NCI-H2107 treated with DMSO at 0.1 percent for 48 hours (cell line): ENCODE measurements at regions not wholly inside any gene's neighbourhood (a gene's known extent, or its start where the extent isn't known, plus 50 kb on each side); places are given as distances from the start of the nearest gene placed in this dataset.

Experiments used
- DNase-seq: peaks from one replicate; lab custom pipeline; 2025; ENCODE audit not compliant: unreplicated experiment; lab: John Stamatoyannopoulos, UW

- DNase-seq, result no peak
Observed at GRCh38 chr15:96089405-96090058, 241.0 kb upstream of the NR2F2 start.

DNA sequence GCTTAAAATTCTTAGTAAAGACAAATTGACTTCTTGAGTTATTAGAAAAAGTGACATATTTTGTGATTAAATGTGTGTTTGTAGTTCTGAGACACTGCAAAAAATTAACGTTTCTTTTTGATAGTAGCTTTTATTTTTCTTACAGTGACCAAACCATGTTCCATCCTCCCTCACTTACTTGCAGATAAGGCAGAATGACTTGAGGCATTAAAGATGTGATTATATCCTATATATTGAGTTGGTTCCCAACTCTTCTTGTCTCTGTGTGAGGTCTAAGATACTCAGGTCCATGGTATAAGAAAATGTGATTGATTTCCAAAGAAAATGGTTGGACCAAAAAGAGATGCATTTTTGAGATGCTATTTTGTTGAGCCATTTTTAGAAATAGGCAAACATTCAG is 238.3 kb upstream of the NR2F2 start:
- no peak for DNase-seq

- DNase-seq, result no peak
Observed at GRCh38 chr15:96093063-96093462, 237.4 kb upstream of the NR2F2 start.

GRCh38 chr15:96097661-96098060 is 232.8 kb upstream of the NR2F2 start:
- no peak for DNase-seq

- no peak for DNase-seq
Observed at GRCh38 chr15:96102631-96103030, 227.9 kb upstream of the NR2F2 start.

DNA sequence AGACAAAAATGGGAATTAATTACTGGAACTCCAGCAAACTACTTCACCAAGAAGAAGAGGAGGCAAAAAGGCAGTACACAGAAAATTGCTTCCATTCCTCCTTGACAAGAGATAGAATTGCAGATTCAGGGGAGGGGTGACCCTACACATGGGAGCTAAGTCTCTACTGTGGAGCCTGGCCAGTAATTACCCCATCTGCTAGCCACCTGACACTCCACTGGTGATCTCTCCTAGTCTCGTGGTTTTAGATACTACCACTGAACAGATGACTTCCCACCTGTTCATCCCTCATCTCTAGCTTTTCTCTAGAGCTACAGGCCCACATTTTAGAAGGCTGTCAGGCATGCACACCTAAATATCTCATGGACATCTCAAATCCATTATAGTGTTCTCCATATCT is 224.3 kb upstream of the NR2F2 start:
- DNase-seq, result no peak

GRCh38 chr15:96106628-96107027 is 223.9 kb upstream of the NR2F2 start:
- no peak for DNase-seq

- no peak for DNase-seq
Observed at GRCh38 chr15:96107916-96108315, 222.6 kb upstream of the NR2F2 start.

GRCh38 chr15:96108405-96108804 is 222.1 kb upstream of the NR2F2 start:
- no peak for DNase-seq

DNA sequence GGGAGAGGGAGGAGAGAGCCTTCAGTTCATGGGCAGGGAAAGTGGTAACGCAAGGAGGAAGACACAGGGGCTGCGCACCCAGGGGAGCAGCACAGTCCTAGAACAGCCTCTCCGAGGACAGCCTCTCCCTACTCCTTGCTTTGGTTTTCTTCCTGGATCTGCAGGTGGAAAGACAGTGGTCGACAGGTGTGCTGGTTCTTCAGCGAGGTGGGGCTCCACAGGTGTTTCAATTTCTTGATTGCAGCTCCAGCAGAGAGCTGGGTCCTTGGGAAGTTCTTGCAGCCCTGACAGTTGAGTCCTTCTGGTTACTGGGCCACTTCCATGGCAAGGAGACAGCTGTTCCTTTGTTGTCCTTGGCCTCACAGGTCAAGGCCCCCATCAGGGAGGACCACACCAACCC is 220.7 kb upstream of the NR2F2 start:
- DNase-seq, result no peak

DNA sequence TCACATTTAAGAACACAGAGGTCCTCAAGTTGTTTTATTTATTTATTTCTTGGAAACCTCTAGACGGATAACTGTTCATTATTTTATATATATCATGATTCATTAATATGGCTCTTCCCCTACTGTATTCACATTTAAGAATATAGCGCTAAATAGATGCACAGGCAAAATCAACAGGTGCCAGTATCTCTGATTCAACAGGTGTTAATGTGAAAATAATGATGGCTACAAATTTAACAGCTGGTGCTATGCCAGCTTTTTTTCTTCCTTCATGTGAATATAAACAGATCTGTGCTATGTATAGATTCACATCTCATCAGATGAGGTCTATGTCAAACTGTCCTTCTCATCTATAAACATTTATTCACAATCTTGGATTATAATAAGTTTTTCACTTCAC is 218.5 kb upstream of the NR2F2 start:
- DNase-seq, result no peak

GRCh38 chr15:96115642-96116041 is 214.9 kb upstream of the NR2F2 start:
- DNase-seq, result no peak

GRCh38 chr15:96117270-96117669 is 213.2 kb upstream of the NR2F2 start:
- DNase-seq, result no peak

DNA sequence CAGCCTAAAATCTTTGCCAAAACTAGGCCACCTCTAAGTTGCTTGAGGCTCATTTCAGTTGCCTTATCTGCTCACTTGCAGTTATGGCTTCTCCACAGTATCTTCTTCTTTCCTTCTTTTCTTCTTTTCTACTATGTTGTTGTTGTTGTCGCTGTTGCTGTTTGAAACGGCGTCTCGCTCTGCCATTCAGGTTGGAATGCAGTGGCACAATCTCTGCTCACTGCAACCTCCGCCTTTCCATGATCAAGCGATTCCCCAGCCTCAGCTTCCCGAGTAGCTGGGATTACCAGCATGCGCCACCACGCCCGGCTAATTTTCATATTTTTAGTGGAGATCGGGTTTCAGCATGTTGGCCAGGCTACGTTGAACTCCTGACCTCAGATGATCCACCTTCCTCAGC is 210.8 kb upstream of the NR2F2 start:
- no peak for DNase-seq

DNA sequence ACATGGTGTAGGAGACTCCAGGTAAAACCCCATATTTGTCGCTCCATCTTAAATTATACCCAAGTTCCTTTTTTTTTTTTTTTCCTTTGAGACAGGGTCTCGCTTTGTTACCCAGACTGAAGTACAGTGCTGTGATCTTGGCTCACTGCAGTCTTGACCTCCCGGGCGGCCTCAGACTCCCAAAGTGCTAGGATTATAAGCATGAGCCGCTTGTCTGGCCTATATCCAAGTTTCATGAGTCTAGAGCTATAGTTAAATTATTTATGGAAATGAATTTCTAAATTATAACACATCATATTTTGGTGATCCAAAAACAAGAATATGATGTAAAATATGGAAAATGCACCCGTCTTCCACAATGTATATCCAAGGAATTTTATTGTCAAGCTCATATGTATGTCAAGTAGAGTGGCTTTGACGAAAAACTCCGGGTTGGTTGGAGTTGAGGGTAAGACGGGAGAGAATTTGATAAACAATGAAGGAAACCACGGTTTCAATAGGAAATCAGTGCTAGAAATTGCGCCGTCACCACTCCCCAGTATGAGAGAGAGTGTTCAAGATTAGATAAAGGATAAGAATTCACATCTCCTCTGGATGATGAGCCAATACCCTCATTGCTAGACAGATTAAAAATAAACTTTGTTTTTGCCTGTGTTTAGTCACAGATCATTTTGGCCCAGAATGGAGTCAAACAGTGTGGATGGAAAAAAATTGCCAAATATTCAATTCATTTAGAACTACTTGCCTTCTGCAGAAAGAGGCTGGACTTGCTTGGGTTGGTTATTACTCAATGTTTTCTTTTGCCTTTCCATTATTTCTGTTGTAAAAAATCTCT is 209.2 kb upstream of the NR2F2 start:
- no peak for DNase-seq

DNA sequence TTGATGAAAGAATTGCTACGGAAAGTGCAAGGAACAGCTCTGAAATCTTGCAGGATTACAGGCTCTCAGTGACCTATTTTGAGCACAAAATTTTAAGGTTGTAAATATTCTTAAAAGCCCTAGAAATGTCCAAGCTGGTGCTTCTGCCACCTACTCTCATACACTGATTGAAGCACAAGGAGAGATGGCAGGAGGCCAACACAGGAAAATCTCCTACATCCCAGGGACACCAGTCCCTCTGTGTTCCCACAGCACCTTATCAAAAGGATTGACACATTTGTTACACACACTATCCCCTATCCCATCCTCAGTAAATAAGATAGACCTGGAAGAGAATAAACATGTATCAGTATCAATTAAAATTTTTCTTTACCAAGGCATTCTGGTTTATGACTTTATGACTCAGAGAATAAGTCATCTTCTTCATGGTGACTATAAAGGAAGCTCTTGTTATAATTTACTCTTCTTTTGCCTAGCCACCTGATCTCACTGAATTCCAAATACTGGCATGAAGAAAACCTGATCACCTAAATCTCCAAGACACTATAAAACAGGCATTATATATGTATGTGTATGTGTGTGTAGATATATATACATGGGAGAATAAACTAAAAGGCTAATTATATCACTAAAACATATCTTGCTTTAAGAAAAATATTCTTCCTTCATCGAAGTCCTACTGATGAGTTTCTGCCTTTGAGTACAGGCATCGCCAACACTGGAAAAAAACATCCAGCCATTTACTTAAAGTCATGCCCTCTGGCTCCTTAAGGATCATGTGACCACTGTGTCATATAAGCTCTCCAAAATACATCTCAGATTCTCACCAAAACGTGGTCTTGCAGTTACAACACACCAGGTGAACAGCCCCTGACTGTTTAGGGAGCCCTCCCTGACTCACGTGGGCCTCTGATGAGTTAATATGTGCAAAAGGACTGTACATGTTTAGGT is 208.1 kb upstream of the NR2F2 start:
- DNase-seq, result no peak

DNA sequence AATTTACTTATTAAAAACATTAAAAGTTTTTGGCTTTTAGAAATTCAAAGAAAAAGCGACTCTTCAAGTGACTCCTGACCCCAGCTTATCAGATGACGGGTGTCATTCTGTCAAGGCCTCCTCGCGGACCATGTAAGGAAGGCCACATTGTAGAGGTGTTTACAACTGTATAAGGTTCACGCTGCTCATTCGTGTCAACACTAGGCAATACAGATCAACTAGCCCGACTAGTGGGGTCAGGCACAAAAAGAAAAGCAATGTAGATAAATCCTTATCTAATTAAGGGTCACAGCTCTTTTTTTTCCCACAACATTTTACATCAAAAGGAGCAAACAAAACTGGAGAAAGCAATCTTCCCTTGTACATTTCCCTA is 207.5 kb upstream of the NR2F2 start:
- no peak for DNase-seq

GRCh38 chr15:96123630-96124187 is 206.8 kb upstream of the NR2F2 start:
- DNase-seq, result no peak

- no peak for DNase-seq
Observed at GRCh38 chr15:96124436-96124835, 206.1 kb upstream of the NR2F2 start.

GRCh38 chr15:96125721-96126415 is 204.6 kb upstream of the NR2F2 start:
- DNase-seq, result no peak

DNA sequence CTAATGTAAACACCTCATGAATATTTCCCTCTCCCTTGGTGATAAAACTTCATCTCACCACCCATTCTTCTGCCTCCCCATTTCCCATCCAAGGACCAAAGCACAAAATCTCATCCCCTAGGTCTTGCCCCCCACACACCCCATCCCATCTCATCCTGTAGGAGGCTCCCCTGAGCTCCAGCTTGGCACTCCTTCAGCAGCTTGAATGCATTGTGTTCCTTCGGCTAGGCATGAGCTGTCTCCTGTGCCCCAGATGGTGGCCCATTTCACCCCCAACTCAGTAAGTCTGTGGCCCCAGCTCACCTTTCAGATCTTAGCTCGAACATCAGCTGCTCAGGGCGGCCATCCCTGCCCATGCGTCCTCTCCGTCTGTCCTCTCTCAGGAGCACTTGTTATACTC is 203.6 kb upstream of the NR2F2 start:
- DNase-seq, result no peak
